Muscle of leg (tissue), 3 donors: ENCODE measurements at regions not wholly inside any gene's neighbourhood (a gene's known extent, or its start where the extent isn't known, plus 50 kb on each side); places are given as distances from the start of the nearest gene placed in this dataset.
A peak's percentile ranks its signal among the peaks of the same experiment; 100 is the strongest.

Experiments used
- DNase-seq: peaks from one replicate; pipeline ENCODE4 v3.0.0; 2013
- H3K27ac ChIP-seq: one replicate; pipeline ENCODE4 v1.5.1; 2013; ENCODE audit warnings: mild to moderate bottlenecking, low read length, control low read depth
- H3K27me3 ChIP-seq: one replicate; pipeline ENCODE4 v1.6.1; 2013; ENCODE audit warnings: low read length; ENCODE audit not compliant: control insufficient read depth, insufficient read depth
- H3K36me3 ChIP-seq: one replicate; pipeline ENCODE4 v1.6.1; 2013; ENCODE audit warnings: low read length; ENCODE audit not compliant: control insufficient read depth, insufficient read depth
- H3K4me1 ChIP-seq: one replicate; pipeline ENCODE4 v1.6.1; 2013; ENCODE audit warnings: low read length; ENCODE audit not compliant: control insufficient read depth, insufficient read depth
- H3K4me3 ChIP-seq: one replicate; pipeline ENCODE4 v1.5.1; 2013; ENCODE audit warnings: low read length, control low read depth
- H3K9me3 ChIP-seq: replicated peaks from 2 replicates; pipeline ENCODE4 v1.6.1; 2013; ENCODE audit warnings: low read depth, low read length; ENCODE audit not compliant: control insufficient read depth
- WGBS: methylation state at CpG from one replicate; pipeline ENCODE4 v1.1.5; 2013; ENCODE audit warnings: missing lambda C conversion rate; ENCODE audit not compliant: insufficient coverage; 5-methylcytosine and 5-hydroxymethylcytosine counted together

DNA sequence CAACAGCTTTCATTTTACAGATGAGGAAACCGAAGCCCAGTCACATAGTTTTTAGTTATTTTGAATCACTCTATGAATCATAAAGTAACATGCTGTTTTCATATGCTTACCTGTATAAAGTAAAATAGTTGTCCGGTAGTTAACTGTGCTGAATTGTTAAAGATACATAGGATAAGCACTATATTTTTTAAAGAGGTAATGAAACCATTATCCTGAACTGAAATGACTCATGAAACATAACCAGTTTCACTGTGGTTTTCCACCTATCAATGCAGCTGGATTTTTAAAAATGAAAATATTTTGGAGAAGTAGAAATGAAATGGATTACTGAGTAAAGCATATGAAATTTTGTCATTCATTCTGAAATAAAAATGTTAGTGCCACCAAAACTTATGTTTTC, 655.0 kb downstream of the OLFM4 start:
- no peak for DNase-seq
- Histone ChIP-seq H3K27ac (no peak overlapping the region), H3K36me3 (no peaks in the 10 kb centered on the region), H3K9me3 (peaks cover 2% of the 10 kb centered on the region), H3K4me1 (no peaks in the 10 kb centered on the region), H3K4me3 (no peak overlapping the region), H3K27me3 (no peaks in the 10 kb centered on the region)
- no CpG with 5 or more reads among the region's 2 CpGs for WGBS

DNA sequence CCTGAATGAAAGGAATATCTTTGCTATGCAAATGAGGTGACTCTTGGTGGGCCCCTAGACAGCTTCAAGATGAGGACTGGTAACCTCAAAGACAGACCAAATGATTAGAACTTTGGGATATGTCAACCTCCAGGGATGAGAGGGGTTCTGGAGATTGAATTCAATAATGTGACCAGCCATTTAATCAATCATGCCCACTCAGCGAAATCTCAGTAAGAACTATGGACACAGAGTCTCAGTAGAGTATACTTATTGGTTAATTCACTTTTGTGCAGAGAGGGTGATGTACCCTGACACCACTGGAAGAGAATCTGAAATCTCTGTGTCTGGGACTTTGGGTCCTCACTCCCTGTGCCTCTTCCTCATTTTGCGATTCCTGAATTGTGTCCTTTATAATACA, 662.8 kb downstream of the OLFM4 start:
- no peak for DNase-seq
- Histone ChIP-seq H3K36me3 (no peaks in the 10 kb centered on the region), H3K27ac (no peak overlapping the region), H3K9me3 (peaks cover 2% of the 10 kb centered on the region), H3K4me1 (no peaks in the 10 kb centered on the region), H3K4me3 (no peak overlapping the region), H3K27me3 (no peaks in the 10 kb centered on the region)
- WGBS, result no CpG with 5 or more reads among the region's 2 CpGs

DNA sequence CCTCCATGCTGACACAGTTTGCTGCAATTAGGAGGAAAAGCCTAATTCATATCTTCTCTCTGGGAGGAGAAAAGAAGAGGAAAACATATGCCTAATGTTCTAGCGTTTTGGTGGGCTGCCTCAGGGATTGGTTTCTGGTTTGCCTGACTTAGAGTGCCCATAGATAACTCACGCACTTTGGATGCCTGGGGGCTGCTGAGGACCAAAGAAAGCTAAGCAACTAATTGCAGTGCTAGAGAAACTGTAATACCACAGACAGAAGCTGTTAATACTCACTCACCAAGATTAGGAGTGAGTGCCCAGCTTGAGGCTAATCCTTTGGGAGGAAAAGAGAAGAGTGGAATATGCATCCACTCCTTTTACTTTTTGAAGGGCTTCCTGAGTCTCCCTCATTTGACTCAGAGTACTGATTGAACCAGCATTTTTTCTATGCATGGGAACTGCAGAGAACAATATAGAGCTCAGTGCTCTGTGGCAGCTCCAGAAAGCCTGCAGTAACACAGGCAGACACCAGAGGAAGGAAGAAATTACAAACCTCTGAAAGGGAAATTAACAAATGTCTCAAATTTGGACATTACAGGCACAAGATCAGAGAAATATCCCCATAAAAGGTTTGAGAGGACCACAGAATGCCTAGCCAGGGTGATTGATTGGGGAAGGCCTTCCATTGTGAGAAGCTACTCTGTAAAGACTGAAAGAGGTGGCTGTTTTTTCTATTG, 666.4 kb downstream of the OLFM4 start:
- no peak overlapping the region for H3K27ac ChIP-seq
- DNase-seq, result no peak
- H3K4me3 ChIP-seq, result no peak overlapping the region
- WGBS, result no CpG with 5 or more reads among the region's 2 CpGs
- H3K27me3 ChIP-seq, result no peaks in the 10 kb centered on the region
- H3K9me3 ChIP-seq, result peaks cover 10% of the 10 kb centered on the region
- no peaks in the 10 kb centered on the region for H3K36me3 ChIP-seq
- no peaks in the 10 kb centered on the region for H3K4me1 ChIP-seq

DNA sequence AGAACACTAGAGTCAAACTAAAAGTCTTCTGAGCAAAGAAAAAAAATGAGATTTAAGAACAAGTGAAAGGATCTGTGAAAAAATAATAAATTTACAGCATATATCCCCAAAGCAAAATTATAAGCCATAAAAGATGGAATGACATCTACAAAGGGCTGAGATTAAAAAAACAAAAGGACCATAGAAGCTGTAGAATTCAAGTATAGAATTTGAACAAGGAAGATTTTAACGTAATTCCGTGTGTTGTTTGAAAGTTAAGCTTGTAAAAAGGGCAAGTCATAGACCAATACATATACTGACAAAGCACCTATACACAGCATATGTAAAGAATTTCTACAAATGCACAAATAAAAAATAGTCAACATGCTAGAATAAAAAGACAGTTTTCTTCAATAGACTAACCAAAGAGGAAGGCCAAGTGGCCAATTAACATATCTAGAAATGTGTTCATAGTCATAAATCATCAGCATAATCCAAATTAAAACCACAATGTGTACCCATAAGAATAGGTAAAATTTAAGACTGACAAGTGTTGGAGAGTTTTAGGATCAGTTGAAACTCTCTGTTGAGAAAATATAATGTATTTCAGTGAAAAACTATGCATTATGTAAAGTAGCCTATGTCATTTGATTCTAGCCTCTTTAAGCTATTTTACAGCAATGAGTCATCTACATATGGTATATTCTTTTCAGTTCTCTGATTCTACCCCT, 674.9 kb downstream of the OLFM4 start:
- H3K36me3 ChIP-seq, result no peaks in the 10 kb centered on the region
- WGBS, result no CpG with 5 or more reads among the region's 2 CpGs
- H3K27ac ChIP-seq, result no peak overlapping the region

DNA sequence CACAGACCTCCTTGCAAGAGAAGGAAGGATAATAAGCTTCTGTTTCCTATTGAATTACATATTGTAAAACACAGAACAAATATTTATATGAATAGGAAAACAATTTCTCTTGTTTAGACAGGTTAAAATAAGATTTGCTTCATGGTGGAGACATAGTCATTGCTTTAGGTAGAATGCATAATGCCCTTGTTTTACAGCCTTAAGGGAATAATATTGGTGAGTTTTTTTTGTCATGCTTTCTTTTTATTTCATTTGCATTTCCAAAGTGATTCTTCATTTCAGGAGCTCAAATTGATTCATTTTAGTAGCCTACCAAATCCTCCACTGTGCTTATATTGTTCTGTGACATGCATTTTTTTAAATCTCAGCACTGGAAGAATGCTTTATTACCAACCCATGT, 690.7 kb downstream of the OLFM4 start:
- Histone ChIP-seq H3K36me3 (no peaks in the 10 kb centered on the region), H3K9me3 (peaks cover 4% of the 10 kb centered on the region), H3K4me3 (no peak overlapping the region), H3K27ac (no peak overlapping the region), H3K27me3 (no peaks in the 10 kb centered on the region), H3K4me1 (no peaks in the 10 kb centered on the region)
- no peak for DNase-seq

More for the DNA sequence above, 674.9 kb downstream of the OLFM4 start:
- Histone ChIP-seq H3K9me3 (peaks cover 6% of the 10 kb centered on the region), H3K27me3 (no peaks in the 10 kb centered on the region), H3K4me3 (no peak overlapping the region), H3K4me1 (no peaks in the 10 kb centered on the region)
- DNase-seq, result no peak

DNA sequence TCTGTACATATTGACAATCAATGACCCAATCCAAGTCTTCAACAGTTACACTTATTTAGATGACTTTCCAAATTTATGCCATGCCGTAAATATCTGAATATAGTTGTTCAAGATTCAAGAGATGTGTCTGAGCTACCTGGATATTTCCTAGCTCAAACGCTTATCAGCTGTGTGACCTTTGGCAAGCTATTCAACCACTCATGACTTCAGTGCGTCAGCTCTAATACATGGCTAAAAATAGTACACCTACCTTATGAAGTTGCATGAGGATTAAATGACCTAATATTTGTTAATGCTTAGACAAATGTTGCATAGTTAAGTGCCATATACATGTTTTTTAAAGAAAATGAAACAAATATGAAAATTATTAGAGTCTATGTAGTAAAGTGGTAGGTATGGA, 704.1 kb downstream of the OLFM4 start:
- DNase-seq, result no peak
- Histone ChIP-seq H3K9me3 (no peaks in the 10 kb centered on the region), H3K27me3 (no peaks in the 10 kb centered on the region), H3K27ac (no peak overlapping the region), H3K36me3 (no peaks in the 10 kb centered on the region), H3K4me3 (no peak overlapping the region), H3K4me1 (no peaks in the 10 kb centered on the region)
- no CpG with 5 or more reads among the region's 3 CpGs for WGBS

DNA sequence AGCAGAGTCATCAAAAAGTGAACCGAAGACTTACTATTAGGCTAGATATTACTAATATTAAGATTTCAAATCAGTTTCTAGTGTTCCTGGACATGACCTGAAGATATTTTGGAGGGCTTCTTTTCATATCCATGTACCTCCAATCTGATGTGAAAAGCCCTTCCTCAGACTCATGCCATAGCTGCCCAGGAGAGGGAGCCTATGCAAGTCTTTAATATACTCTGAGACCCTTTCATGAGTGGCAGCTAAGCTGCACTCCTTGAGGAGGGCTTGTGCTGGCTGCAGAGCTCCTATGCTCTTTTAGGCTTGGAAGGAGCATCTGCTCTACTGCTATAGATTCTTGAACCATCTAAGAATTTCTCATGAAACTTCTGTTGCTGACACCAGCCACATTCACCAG, 715.3 kb downstream of the OLFM4 start:
- Histone ChIP-seq H3K9me3 (no peaks in the 10 kb centered on the region), H3K36me3 (no peaks in the 10 kb centered on the region), H3K4me1 (no peaks in the 10 kb centered on the region), H3K27ac (no peak overlapping the region), H3K4me3 (no peak overlapping the region), H3K27me3 (no peaks in the 10 kb centered on the region)
- WGBS, result no CpG with 5 or more reads among the region's 1 CpG
- no peak for DNase-seq

DNA sequence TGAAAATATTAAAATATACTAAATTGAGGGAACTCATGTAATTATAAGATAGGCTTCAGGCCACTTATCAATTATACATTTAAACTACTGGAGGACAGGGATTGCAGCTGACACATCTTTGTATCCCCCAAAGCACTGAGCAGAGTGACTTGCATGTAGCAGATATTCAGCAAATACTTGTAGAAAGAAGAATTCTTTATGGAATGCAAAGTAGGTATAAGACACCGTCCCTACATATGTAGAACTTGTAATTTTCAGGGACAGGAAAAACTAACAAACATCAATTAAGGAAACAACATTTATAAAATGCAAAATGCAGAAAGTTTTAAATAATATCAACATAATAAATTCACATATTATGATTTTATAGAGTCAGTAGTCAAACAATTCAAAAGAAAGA, 719.2 kb downstream of the OLFM4 start:
- Histone ChIP-seq H3K36me3 (no peaks in the 10 kb centered on the region), H3K27me3 (no peaks in the 10 kb centered on the region), H3K9me3 (no peaks in the 10 kb centered on the region), H3K27ac (no peak overlapping the region), H3K4me1 (no peaks in the 10 kb centered on the region), H3K4me3 (no peak overlapping the region)
- DNase-seq, result no peak
- WGBS, result no CpG with 5 or more reads among the region's 1 CpG

DNA sequence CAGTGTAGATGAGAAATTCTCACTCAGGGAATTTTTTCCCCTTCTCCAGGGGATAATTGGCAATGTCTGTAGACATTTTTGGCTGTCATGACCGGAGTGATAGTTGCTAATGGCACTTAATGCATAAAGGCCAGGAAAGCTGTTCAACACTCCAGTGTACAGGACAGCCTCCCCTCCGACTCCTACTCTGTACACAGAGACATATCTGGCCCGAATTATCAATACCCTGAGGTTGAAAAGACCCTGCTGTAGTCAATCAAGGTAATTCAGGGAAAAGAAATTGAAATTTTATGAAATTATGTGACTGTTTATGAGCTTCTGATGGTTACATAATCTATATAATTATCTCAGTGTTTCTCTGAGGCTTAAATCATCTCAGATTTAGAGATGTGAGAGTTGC, 720.7 kb downstream of the OLFM4 start:
- Histone ChIP-seq H3K9me3 (no peaks in the 10 kb centered on the region), H3K27ac (no peak overlapping the region), H3K36me3 (no peaks in the 10 kb centered on the region), H3K4me1 (no peaks in the 10 kb centered on the region), H3K4me3 (no peak overlapping the region), H3K27me3 (no peaks in the 10 kb centered on the region)
- DNase-seq, result no peak
- no CpG with 5 or more reads among the region's 3 CpGs for WGBS

DNA sequence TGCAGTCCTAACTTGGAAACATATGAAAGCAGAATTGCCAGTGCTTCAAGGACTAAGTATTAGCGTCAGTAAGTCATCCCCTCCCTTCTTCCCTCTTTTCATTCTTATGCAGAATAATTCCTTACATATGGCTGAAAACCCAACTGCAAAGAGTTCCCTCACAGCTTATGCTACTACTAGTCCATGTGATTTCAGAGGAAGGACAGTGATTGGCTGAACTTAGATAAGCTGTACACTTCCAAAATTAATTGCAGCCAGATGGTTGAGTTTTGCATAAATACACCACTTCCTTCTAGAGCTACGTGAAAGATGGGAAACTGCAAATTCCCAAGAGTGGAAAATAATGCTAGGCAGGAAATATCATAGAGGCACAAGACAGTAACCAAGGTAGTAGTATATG, 730.4 kb downstream of the OLFM4 start:
- Histone ChIP-seq H3K4me3 (no peak overlapping the region), H3K36me3 (no peaks in the 10 kb centered on the region), H3K27ac (no peak overlapping the region), H3K9me3 (no peaks in the 10 kb centered on the region), H3K4me1 (no peaks in the 10 kb centered on the region), H3K27me3 (no peaks in the 10 kb centered on the region)
- no CpG with 5 or more reads among the region's 2 CpGs for WGBS
- DNase-seq, result peak; percentile 76
